Neural crest cell (in vitro differentiated cells): ENCODE measurements at regions not wholly inside any gene's neighbourhood (a gene's known extent, or its start where the extent isn't known, plus 50 kb on each side); places are given as distances from the start of the nearest gene placed in this dataset.

Experiments
- DNase-seq: peaks from one replicate; pipeline ENCODE4 v3.0.0; 2021; ENCODE audit warnings: low read depth, mixed read lengths, low spot score
- H3K27ac Mint-ChIP-seq: one replicate; pipeline ENCODE4 v1.8.0; 2021; ENCODE audit warnings: mild to moderate bottlenecking, mixed read lengths; ENCODE audit not compliant: unreplicated experiment
- H3K27me3 Mint-ChIP-seq: 2 replicates; pipeline ENCODE4 v1.8.0; 2021; ENCODE audit warnings: low read depth, mild to moderate bottlenecking, mixed read lengths
- H3K36me3 Mint-ChIP-seq: 2 replicates; pipeline ENCODE4 v1.8.0; 2021; ENCODE audit warnings: low read depth, mild to moderate bottlenecking, mixed read lengths
- H3K4me1 Mint-ChIP-seq: 2 replicates; pipeline ENCODE4 v1.8.0; 2021; ENCODE audit warnings: mixed read lengths
- H3K4me3 Mint-ChIP-seq: one replicate; pipeline ENCODE4 v1.8.0; 2021; ENCODE audit warnings: mild to moderate bottlenecking, mixed read lengths
- H3K9me3 Mint-ChIP-seq: 2 replicates; pipeline ENCODE4 v1.8.0; 2021; ENCODE audit warnings: mixed read lengths
- CTCF ChIP-seq: fragments of 200-600 bp; sonication (generic); conservative IDR thresholded peaks from 2 replicates; pipeline ENCODE4 v1.5.0; 2021; ENCODE audit warnings: antibody characterized with exemption, mild to moderate bottlenecking

- H3K9me3 Mint-ChIP-seq: peaks cover 7% of the 10 kb centered on the region
- peaks cover 7% of the 10 kb centered on the region for H3K4me1 Mint-ChIP-seq
- no peak overlapping the region for H3K4me3 Mint-ChIP-seq
These were observed 488.5 kb upstream of the SOX9 start for GRCh38 chr17:71632328-71632727.

GRCh38 chr17:71633391-71633849 is 487.4 kb upstream of the SOX9 start:
- no peaks in the 10 kb centered on the region for H3K27me3 Mint-ChIP-seq
- H3K27ac Mint-ChIP-seq: no peak overlapping the region
- peaks cover 7% of the 10 kb centered on the region for H3K4me1 Mint-ChIP-seq
- H3K9me3 Mint-ChIP-seq: peaks cover 7% of the 10 kb centered on the region
- TF ChIP-seq CTCF: no peak
- no peak overlapping the region for H3K4me3 Mint-ChIP-seq
- no peaks in the 10 kb centered on the region for H3K36me3 Mint-ChIP-seq
- no peak for DNase-seq

More at GRCh38 chr17:71632328-71632727, 488.5 kb upstream of the SOX9 start:
- TF ChIP-seq CTCF: no peak
- no peak overlapping the region for H3K27ac Mint-ChIP-seq
- H3K27me3 Mint-ChIP-seq: no peaks in the 10 kb centered on the region
- DNase-seq: no peak
- H3K36me3 Mint-ChIP-seq: no peaks in the 10 kb centered on the region

- Mint-ChIP-seq H3K27me3 (no peaks in the 10 kb centered on the region), H3K4me1 (peaks cover 7% of the 10 kb centered on the region), H3K4me3 (no peak overlapping the region), H3K36me3 (no peaks in the 10 kb centered on the region), H3K27ac (no peak overlapping the region), H3K9me3 (peaks cover 7% of the 10 kb centered on the region)
- no peak for DNase-seq
- no peak for TF ChIP-seq CTCF
These were observed 486.4 kb upstream of the SOX9 start for GRCh38 chr17:71634376-71634775.

GRCh38 chr17:71635187-71635586 is 485.6 kb upstream of the SOX9 start:
- DNase-seq: no peak
- Mint-ChIP-seq H3K27me3 (no peaks in the 10 kb centered on the region), H3K4me1 (peaks cover 7% of the 10 kb centered on the region), H3K9me3 (peaks cover 4% of the 10 kb centered on the region), H3K27ac (no peak overlapping the region), H3K36me3 (no peaks in the 10 kb centered on the region), H3K4me3 (no peak overlapping the region)
- TF ChIP-seq CTCF: no peak

GRCh38 chr17:71636644-71637043 is 484.2 kb upstream of the SOX9 start:
- Mint-ChIP-seq H3K27me3 (no peaks in the 10 kb centered on the region), H3K27ac (no peak overlapping the region), H3K4me1 (peaks cover 3% of the 10 kb centered on the region), H3K4me3 (no peak overlapping the region), H3K36me3 (no peaks in the 10 kb centered on the region), H3K9me3 (peaks cover 3% of the 10 kb centered on the region)
- no peak for TF ChIP-seq CTCF
- DNase-seq: no peak

GRCh38 chr17:71638668-71639067 is 482.2 kb upstream of the SOX9 start:
- Mint-ChIP-seq H3K9me3 (peaks cover 3% of the 10 kb centered on the region), H3K27me3 (no peaks in the 10 kb centered on the region), H3K4me1 (no peaks in the 10 kb centered on the region), H3K4me3 (no peak overlapping the region), H3K36me3 (no peaks in the 10 kb centered on the region), H3K27ac (no peak overlapping the region)
- DNase-seq: no peak
- no peak for TF ChIP-seq CTCF
